Colon (tissue), 2 donors: ENCODE measurements at regions not wholly inside any gene's neighbourhood (a gene's known extent, or its start where the extent isn't known, plus 50 kb on each side); places are given as distances from the start of the nearest gene placed in this dataset.
"Not testable (repeated sequence)": the region's sequence is repeated elsewhere in the genome, so short reads cannot be mapped to it uniquely, and the experiment has no call there.

Source experiments
- FAIRE-seq: peaks from 2 replicates; lab custom pipeline; 2012; peaks lifted over from hg19 to GRCh38; lab: Jason Lieb, UNC
- donor health status: control.
- donor health status: control.

- FAIRE-seq, result no peak
These were observed 57.4 kb upstream of the ZBTB20 start for GRCh38 chr3:115204475-115204874.

GRCh38 chr3:115208066-115208750 is 61.1 kb upstream of the ZBTB20 start:
- FAIRE-seq, result no peak

GRCh38 chr3:115211810-115212492 is 64.9 kb upstream of the ZBTB20 start:
- no peak for FAIRE-seq

GRCh38 chr3:115212615-115213014 is 65.5 kb upstream of the ZBTB20 start:
- no peak for FAIRE-seq

GRCh38 chr3:115213052-115213451 is 66.0 kb upstream of the ZBTB20 start:
- FAIRE-seq, result not testable (repeated sequence)

- FAIRE-seq, result no peak
These were observed 70.2 kb upstream of the ZBTB20 start for GRCh38 chr3:115217292-115217677.

GRCh38 chr3:115217678-115218451 is 70.8 kb upstream of the ZBTB20 start:
- FAIRE-seq, result peak; percentile 61

GRCh38 chr3:115218859-115219258 is 71.8 kb upstream of the ZBTB20 start:
- FAIRE-seq, result no peak

- FAIRE-seq, result no peak
These were observed 77.6 kb upstream of the ZBTB20 start for GRCh38 chr3:115224687-115225086.

- FAIRE-seq, result no peak
These were observed 79.9 kb upstream of the ZBTB20 start for GRCh38 chr3:115226844-115227445.

GRCh38 chr3:115227461-115227860 is 80.4 kb upstream of the ZBTB20 start:
- FAIRE-seq, result no peak

GRCh38 chr3:115228266-115228665 is 81.2 kb upstream of the ZBTB20 start:
- no peak for FAIRE-seq

- no peak for FAIRE-seq
These were observed 85.1 kb upstream of the ZBTB20 start for GRCh38 chr3:115232167-115232566.

- FAIRE-seq, result no peak
These were observed 85.9 kb upstream of the ZBTB20 start for GRCh38 chr3:115233021-115233420.

- no peak for FAIRE-seq
These were observed 89.4 kb upstream of the ZBTB20 start for GRCh38 chr3:115236496-115236895.

- FAIRE-seq, result no peak
These were observed 92.6 kb upstream of the ZBTB20 start for GRCh38 chr3:115239717-115240116.

GRCh38 chr3:115244350-115244749 is 97.3 kb upstream of the ZBTB20 start:
- FAIRE-seq, result no peak

GRCh38 chr3:115245438-115245837 is 98.3 kb upstream of the ZBTB20 start:
- FAIRE-seq, result no peak

- no peak for FAIRE-seq
These were observed 98.8 kb upstream of the ZBTB20 start for GRCh38 chr3:115245899-115246298.

- FAIRE-seq, result no peak
These were observed 99.5 kb upstream of the ZBTB20 start for GRCh38 chr3:115246461-115247020.

GRCh38 chr3:115248274-115248673 is 101.2 kb upstream of the ZBTB20 start:
- no peak for FAIRE-seq

- FAIRE-seq, result no peak
These were observed 104.4 kb upstream of the ZBTB20 start for GRCh38 chr3:115251509-115251908.
